K562 (cell line): ENCODE measurements at regions not wholly inside any gene's neighbourhood (a gene's known extent, or its start where the extent isn't known, plus 50 kb on each side); places are given as distances from the start of the nearest gene placed in this dataset.

Experiments used
- ATF1 ChIP-seq, 2 experiments: fragments of 450-650 bp in 1 of 2; IDR thresholded peaks; 2 replicates each; pipeline ENCODE4 v1.6.1; 2016; ENCODE audit warnings: missing compliant biosample characterization in 1 of 2, missing genetic modification characterization in 1 of 2
- BMI1 ChIP-seq: fragments of 150-350 bp; IDR thresholded peaks from 2 replicates; pipeline ENCODE4 v1.6.1; 2014; ENCODE audit warnings: low read length
- CHD2 ChIP-seq: IDR thresholded peaks from 2 replicates; pipeline ENCODE4 v1.6.1; 2011; ENCODE audit warnings: low read depth, low read length
- DPF2 ChIP-seq: fragments of 450-650 bp; IDR thresholded peaks from 2 replicates; pipeline ENCODE4 v1.6.1; 2016
- E2F4 ChIP-seq: sonication (generic); formaldehyde crosslinking; IDR thresholded peaks from 2 replicates; pipeline ENCODE4 v1.8.0; 2022; ENCODE audit warnings: mild to moderate bottlenecking, low read depth, missing genetic modification reagents
- HEY1 ChIP-seq: fragments of 250-450 bp; sonication (Bioruptor Pico); IDR thresholded peaks from 2 replicates; pipeline ENCODE4 v1.5.0; 2020; ENCODE audit warnings: mild to moderate bottlenecking, moderate library complexity, borderline replicate concordance
- JUN ChIP-seq, 2 experiments: sonication (generic) in 1 of 2; formaldehyde crosslinking in 1 of 2; IDR thresholded peaks; 2 replicates each; pipeline versions ENCODE4 v1.6.1 to v1.8.0; 2012 to 2022; ENCODE audit warnings: borderline replicate concordance in 2 of 2, mild to moderate bottlenecking in 2 of 2, improper control_type of control experiment in 1 of 2, low read depth in 1 of 2, low read length in 1 of 2, missing genetic modification reagents in 1 of 2
- MTF1 ChIP-seq: fragments of 250-450 bp; sonication (Bioruptor Pico); IDR thresholded peaks from 2 replicates; pipeline ENCODE4 v1.9.0; 2021; ENCODE audit warnings: moderate library complexity, mild to moderate bottlenecking, inconsistent platforms, borderline replicate concordance
- RREB1 ChIP-seq: fragments of 250-450 bp; sonication (Bioruptor Pico); IDR thresholded peaks from 2 replicates; pipeline ENCODE4 v1.4.0; 2020
- SOX6 ChIP-seq: fragments of 450-650 bp; IDR thresholded peaks from 2 replicates; pipeline ENCODE4 v1.6.1; 2014; ENCODE audit warnings: mild to moderate bottlenecking
- SRF ChIP-seq, 2 experiments: fragments of 250-450, 450-650 bp in 1 of 2; sonication (Bioruptor Pico) in 1 of 2; sonication (generic) in 1 of 2; formaldehyde crosslinking; IDR thresholded peaks; 2 replicates each; pipeline versions ENCODE4 v1.5.0 to v1.5.1; 2020 to 2022; ENCODE audit warnings: mild to moderate bottlenecking in 1 of 2, missing genetic modification reagents in 1 of 2
- U2AF1 ChIP-seq: fragments of 200-400 bp; formaldehyde crosslinking; optimal IDR thresholded peaks from 2 replicates; pipeline ENCODE3; 2017; ENCODE audit warnings: mild to moderate bottlenecking, low read depth, low read length, moderate library complexity
- ZNF197 ChIP-seq: fragments of 200-800 bp; sonication (Bioruptor generic); IDR thresholded peaks from 2 replicates; pipeline ENCODE4 v1.6.1; 2016; ENCODE audit warnings: low read depth, missing genetic modification characterization, missing compliant biosample characterization
- ZNF57 ChIP-seq: fragments of 450-650 bp; formaldehyde crosslinking; IDR thresholded peaks from 2 replicates; pipeline ENCODE4 v1.4.0; 2020; ENCODE audit warnings: mild to moderate bottlenecking, moderate library complexity
- TF ChIP-seq, protein P1 (sequence below): fragments of 250-450 bp; sonication (Bioruptor Pico); IDR thresholded peaks from 2 replicates; pipeline ENCODE4 v1.5.0; 2022; ENCODE audit warnings: mild to moderate bottlenecking
- TF ChIP-seq, protein P2 (sequence below), 2 experiments: fragments of 450-650 bp; IDR thresholded peaks; 2 replicates each; pipeline ENCODE4 v1.6.1; 2016

DNA sequence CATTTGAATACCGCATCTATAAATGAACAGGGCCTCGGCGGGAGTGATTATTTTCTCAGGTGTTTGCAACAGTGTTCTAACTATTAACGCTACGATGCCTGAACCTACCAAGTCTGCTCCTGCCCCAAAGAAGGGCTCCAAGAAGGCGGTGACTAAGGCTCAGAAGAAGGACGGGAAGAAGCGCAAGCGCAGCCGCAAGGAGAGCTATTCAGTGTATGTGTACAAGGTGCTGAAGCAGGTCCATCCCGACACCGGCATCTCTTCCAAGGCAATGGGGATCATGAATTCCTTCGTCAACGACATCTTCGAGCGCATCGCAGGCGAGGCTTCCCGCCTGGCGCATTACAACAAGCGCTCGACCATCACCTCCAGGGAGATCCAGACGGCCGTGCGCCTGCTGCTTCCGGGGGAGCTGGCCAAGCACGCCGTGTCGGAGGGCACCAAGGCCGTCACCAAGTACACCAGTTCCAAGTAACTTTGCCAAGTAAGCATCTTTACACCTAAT is 70.9 kb downstream of the HFE start (continued):
- TF ChIP-seq ZNF57 (CRISPR knock-in tag) (no peak), HEY1 (peak; percentile 29; the same call in 1 of the 2 replicates), BMI1 (no peak), JUN (IDR thresholded peaks at IDR 0.05; ENCODE audit: borderline replicate concordance, low read depth, low read length) (no peak), JUN (CRISPR knock-in tag; IDR thresholded peaks at IDR 0.05; ENCODE audit: borderline replicate concordance) (no peak), ATF1 (CRISPR knock-in tag; IDR thresholded peaks at IDR 0.05) (no peak), ATF1 (tag; IDR thresholded peaks at IDR 0.05) (peak; percentile 84), DPF2 (no peak; the same call in 1 of the 2 replicates), U2AF1 (no peak), SRF (CRISPR knock-in tag; IDR thresholded peaks at IDR 0.05) (peak; percentile 46 to 57; a peak in 3 of 4 replicates), SOX6 (no peak; the same call in 1 of the 2 replicates), MTF1 (CRISPR knock-in tag) (no peak), E2F4 (CRISPR knock-in tag) (peak; percentile 53; the same call in 1 of the 2 replicates), ZNF197 (CRISPR knock-in tag) (no peak), RREB1 (CRISPR knock-in tag) (peak; percentile 84; the same call in 1 of the 2 replicates), CHD2 (peak; percentile 16; the same call in 1 of the 2 replicates)
- TF ChIP-seq, protein P1, sequence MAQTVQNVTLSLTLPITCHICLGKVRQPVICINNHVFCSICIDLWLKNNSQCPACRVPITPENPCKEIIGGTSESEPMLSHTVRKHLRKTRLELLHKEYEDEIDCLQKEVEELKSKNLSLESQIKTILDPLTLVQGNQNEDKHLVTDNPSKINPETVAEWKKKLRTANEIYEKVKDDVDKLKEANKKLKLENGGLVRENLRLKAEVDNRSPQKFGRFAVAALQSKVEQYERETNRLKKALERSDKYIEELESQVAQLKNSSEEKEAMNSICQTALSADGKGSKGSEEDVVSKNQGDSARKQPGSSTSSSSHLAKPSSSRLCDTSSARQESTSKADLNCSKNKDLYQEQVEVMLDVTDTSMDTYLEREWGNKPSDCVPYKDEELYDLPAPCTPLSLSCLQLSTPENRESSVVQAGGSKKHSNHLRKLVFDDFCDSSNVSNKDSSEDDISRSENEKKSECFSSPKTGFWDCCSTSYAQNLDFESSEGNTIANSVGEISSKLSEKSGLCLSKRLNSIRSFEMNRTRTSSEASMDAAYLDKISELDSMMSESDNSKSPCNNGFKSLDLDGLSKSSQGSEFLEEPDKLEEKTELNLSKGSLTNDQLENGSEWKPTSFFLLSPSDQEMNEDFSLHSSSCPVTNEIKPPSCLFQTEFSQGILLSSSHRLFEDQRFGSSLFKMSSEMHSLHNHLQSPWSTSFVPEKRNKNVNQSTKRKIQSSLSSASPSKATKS = no peak
- TF ChIP-seq, protein P2, sequence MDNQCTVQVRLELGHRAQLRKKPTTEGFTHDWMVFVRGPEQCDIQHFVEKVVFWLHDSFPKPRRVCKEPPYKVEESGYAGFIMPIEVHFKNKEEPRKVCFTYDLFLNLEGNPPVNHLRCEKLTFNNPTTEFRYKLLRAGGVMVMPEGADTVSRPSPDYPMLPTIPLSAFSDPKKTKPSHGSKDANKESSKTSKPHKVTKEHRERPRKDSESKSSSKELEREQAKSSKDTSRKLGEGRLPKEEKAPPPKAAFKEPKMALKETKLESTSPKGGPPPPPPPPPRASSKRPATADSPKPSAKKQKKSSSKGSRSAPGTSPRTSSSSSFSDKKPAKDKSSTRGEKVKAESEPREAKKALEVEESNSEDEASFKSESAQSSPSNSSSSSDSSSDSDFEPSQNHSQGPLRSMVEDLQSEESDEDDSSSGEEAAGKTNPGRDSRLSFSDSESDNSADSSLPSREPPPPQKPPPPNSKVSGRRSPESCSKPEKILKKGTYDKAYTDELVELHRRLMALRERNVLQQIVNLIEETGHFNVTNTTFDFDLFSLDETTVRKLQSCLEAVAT (IDR thresholded peaks at IDR 0.05) = peak; percentile 97 to 99
